Mononuclear cell (primary cell): ENCODE measurements at regions not wholly inside any gene's neighbourhood (a gene's known extent, or its start where the extent isn't known, plus 50 kb on each side); places are given as distances from the start of the nearest gene placed in this dataset.
"Not testable (repeated sequence)": the region's sequence is repeated elsewhere in the genome, so short reads cannot be mapped to it uniquely, and the experiment has no call there.

Experiments used
- H3K27me3 ChIP-seq: 2 replicates; pipeline ENCODE4 v1.6.0; 2011; ENCODE audit warnings: low read length, control low read depth; ENCODE audit not compliant: insufficient read depth
- H3K4me1 ChIP-seq: 2 replicates; pipeline ENCODE4 v1.5.1; 2011; ENCODE audit warnings: mild to moderate bottlenecking, low read length, control low read depth; ENCODE audit not compliant: insufficient read depth
- H3K4me3 ChIP-seq: 2 replicates; pipeline ENCODE4 v1.5.1; 2011; ENCODE audit warnings: mild to moderate bottlenecking, low read length, moderate library complexity
- H3K9me3 ChIP-seq: 2 replicates; pipeline ENCODE4 v1.5.1; 2011; ENCODE audit warnings: low read depth, mild to moderate bottlenecking, control low read depth, low read length

- Histone ChIP-seq H3K4me1 (no peaks in the 10 kb centered on the region), H3K9me3 (no peaks in the 10 kb centered on the region), H3K27me3 (no peaks in the 10 kb centered on the region), H3K4me3 (no peak overlapping the region)
Observed at GRCh38 chr5:99765011-99765410, 770.2 kb upstream of the FAM174A start.

GRCh38 chr5:99763021-99763774, 772.0 kb upstream of the FAM174A start:
- H3K27me3 ChIP-seq, result no peaks in the 10 kb centered on the region
- no peaks in the 10 kb centered on the region for H3K4me1 ChIP-seq
- H3K9me3 ChIP-seq, result no peaks in the 10 kb centered on the region
- H3K4me3 ChIP-seq, result no peak overlapping the region

- H3K9me3 ChIP-seq, result peaks cover 25% of the 10 kb centered on the region
- no peaks in the 10 kb centered on the region for H3K4me1 ChIP-seq
- no peaks in the 10 kb centered on the region for H3K27me3 ChIP-seq
- no peak overlapping the region for H3K4me3 ChIP-seq
Observed at GRCh38 chr5:99747342-99747741, 787.8 kb upstream of the FAM174A start.

GRCh38 chr5:99733146-99733545, 802.0 kb upstream of the FAM174A start:
- H3K9me3 ChIP-seq, H3K4me1 ChIP-seq: not testable (repeated sequence)

GRCh38 chr5:99730653-99731052, 801.8 kb upstream of the CHD1 start:
- H3K27me3 ChIP-seq, H3K4me1 ChIP-seq, H3K4me3 ChIP-seq, H3K9me3 ChIP-seq: not testable (repeated sequence)

More at GRCh38 chr5:99733146-99733545, 802.0 kb upstream of the FAM174A start:
- H3K4me3 ChIP-seq, H3K27me3 ChIP-seq: not testable (repeated sequence)

- Histone ChIP-seq H3K4me1 (no peaks in the 10 kb centered on the region), H3K9me3 (no peaks in the 10 kb centered on the region), H3K27me3 (no peaks in the 10 kb centered on the region), H3K4me3 (no peak overlapping the region)
Observed at GRCh38 chr5:99724732-99725290, 796.0 kb upstream of the CHD1 start.

GRCh38 chr5:99721506-99721905, 792.7 kb upstream of the CHD1 start:
- H3K9me3 ChIP-seq, result no peaks in the 10 kb centered on the region

GRCh38 chr5:99715921-99716320, 787.1 kb upstream of the CHD1 start:
- Histone ChIP-seq H3K4me3 (no peak overlapping the region), H3K9me3 (no peaks in the 10 kb centered on the region), H3K27me3 (no peaks in the 10 kb centered on the region), H3K4me1 (no peaks in the 10 kb centered on the region)

More at GRCh38 chr5:99721506-99721905, 792.7 kb upstream of the CHD1 start:
- Histone ChIP-seq H3K27me3 (no peaks in the 10 kb centered on the region), H3K4me3 (no peak overlapping the region), H3K4me1 (no peaks in the 10 kb centered on the region)

GRCh38 chr5:99706160-99706559, 777.4 kb upstream of the CHD1 start:
- H3K4me3 ChIP-seq, result no peak overlapping the region
- no peaks in the 10 kb centered on the region for H3K27me3 ChIP-seq
- no peaks in the 10 kb centered on the region for H3K4me1 ChIP-seq
- H3K9me3 ChIP-seq, result no peaks in the 10 kb centered on the region

- Histone ChIP-seq H3K9me3 (no peaks in the 10 kb centered on the region), H3K4me1 (no peaks in the 10 kb centered on the region), H3K4me3 (no peak overlapping the region), H3K27me3 (no peaks in the 10 kb centered on the region)
Observed at GRCh38 chr5:99702565-99702964, 773.8 kb upstream of the CHD1 start.

GRCh38 chr5:99694884-99695283, 766.1 kb upstream of the CHD1 start:
- no peaks in the 10 kb centered on the region for H3K9me3 ChIP-seq
- H3K4me1 ChIP-seq, result no peaks in the 10 kb centered on the region
- no peaks in the 10 kb centered on the region for H3K27me3 ChIP-seq
- H3K4me3 ChIP-seq, result no peak overlapping the region

GRCh38 chr5:99686538-99686937, 757.7 kb upstream of the CHD1 start:
- Histone ChIP-seq H3K9me3 (no peaks in the 10 kb centered on the region), H3K4me1 (no peaks in the 10 kb centered on the region), H3K27me3 (no peaks in the 10 kb centered on the region), H3K4me3 (no peak overlapping the region)

GRCh38 chr5:99675974-99676373, 747.2 kb upstream of the CHD1 start:
- no peak overlapping the region for H3K4me3 ChIP-seq
- H3K27me3 ChIP-seq, result no peaks in the 10 kb centered on the region
- no peaks in the 10 kb centered on the region for H3K9me3 ChIP-seq
- no peaks in the 10 kb centered on the region for H3K4me1 ChIP-seq

- Histone ChIP-seq H3K27me3 (no peaks in the 10 kb centered on the region), H3K4me1 (no peaks in the 10 kb centered on the region), H3K4me3 (no peak overlapping the region), H3K9me3 (no peaks in the 10 kb centered on the region)
Observed at GRCh38 chr5:99674101-99674500, 745.3 kb upstream of the CHD1 start.

- Histone ChIP-seq H3K4me1 (no peaks in the 10 kb centered on the region), H3K9me3 (no peaks in the 10 kb centered on the region), H3K27me3 (no peaks in the 10 kb centered on the region), H3K4me3 (no peak overlapping the region)
Observed at GRCh38 chr5:99664972-99665371, 736.2 kb upstream of the CHD1 start.

- no peaks in the 10 kb centered on the region for H3K9me3 ChIP-seq
- no peak overlapping the region for H3K4me3 ChIP-seq
- no peaks in the 10 kb centered on the region for H3K4me1 ChIP-seq
- H3K27me3 ChIP-seq, result no peaks in the 10 kb centered on the region
Observed at GRCh38 chr5:99651298-99651697, 722.5 kb upstream of the CHD1 start.
